Sigmoid colon (tissue), 4 donors: ENCODE measurements at regions not wholly inside any gene's neighbourhood (a gene's known extent, or its start where the extent isn't known, plus 50 kb on each side); places are given as distances from the start of the nearest gene placed in this dataset.

ENCODE experiments used
- CTCF ChIP-seq, 4 experiments: fragments of 450-650 bp in 3 of 4; fragments of 200-600 bp in 1 of 4; IDR thresholded peaks; one replicate each; pipeline ENCODE4 v1.5.1; 2016 to 2019; ENCODE audit warnings: antibody characterized with exemption in 4 of 4, mild to moderate bottlenecking in 3 of 4, moderate library complexity in 2 of 4
- POLR2A ChIP-seq, 2 donors: fragments of 450-650 bp; IDR thresholded peaks; one replicate each; pipeline ENCODE4 v1.6.1; 2016; ENCODE audit warnings: antibody characterized with exemption in 2 of 2, mild to moderate bottlenecking in 2 of 2, moderate library complexity in 2 of 2
- POLR2AphosphoS5 ChIP-seq, 4 donors: sonication (generic); formaldehyde crosslinking; IDR thresholded peaks; one replicate each; pipeline ENCODE4 v1.6.1; 2017; ENCODE audit warnings: antibody characterized with exemption in 4 of 4

- TF ChIP-seq CTCF (IDR thresholded peaks at IDR 0.05): no peak
- no peak for TF ChIP-seq POLR2AphosphoS5 (IDR thresholded peaks at IDR 0.05)
- no peak for TF ChIP-seq POLR2A (IDR thresholded peaks at IDR 0.05)
These were observed 204.9 kb upstream of the C14orf180 start for GRCh38 chr14:104374718-104375080.
